HL-60 (cell line): ENCODE measurements at regions not wholly inside any gene's neighbourhood (a gene's known extent, or its start where the extent isn't known, plus 50 kb on each side); places are given as distances from the start of the nearest gene placed in this dataset.

ENCODE experiments used
- GABPA ChIP-seq: IDR thresholded peaks from 2 replicates; pipeline ENCODE4 v1.6.1; 2012; ENCODE audit warnings: low read depth
- TF ChIP-seq, protein P1 (sequence below): IDR thresholded peaks from one replicate; pipeline ENCODE4 v1.5.1; 2011; ENCODE audit warnings: low read length, control low read depth, inconsistent platforms; ENCODE audit not compliant: insufficient read depth

GRCh38 chr11:31887180-31887579, 76.1 kb upstream of the PAX6 start:
- TF ChIP-seq, protein P1, sequence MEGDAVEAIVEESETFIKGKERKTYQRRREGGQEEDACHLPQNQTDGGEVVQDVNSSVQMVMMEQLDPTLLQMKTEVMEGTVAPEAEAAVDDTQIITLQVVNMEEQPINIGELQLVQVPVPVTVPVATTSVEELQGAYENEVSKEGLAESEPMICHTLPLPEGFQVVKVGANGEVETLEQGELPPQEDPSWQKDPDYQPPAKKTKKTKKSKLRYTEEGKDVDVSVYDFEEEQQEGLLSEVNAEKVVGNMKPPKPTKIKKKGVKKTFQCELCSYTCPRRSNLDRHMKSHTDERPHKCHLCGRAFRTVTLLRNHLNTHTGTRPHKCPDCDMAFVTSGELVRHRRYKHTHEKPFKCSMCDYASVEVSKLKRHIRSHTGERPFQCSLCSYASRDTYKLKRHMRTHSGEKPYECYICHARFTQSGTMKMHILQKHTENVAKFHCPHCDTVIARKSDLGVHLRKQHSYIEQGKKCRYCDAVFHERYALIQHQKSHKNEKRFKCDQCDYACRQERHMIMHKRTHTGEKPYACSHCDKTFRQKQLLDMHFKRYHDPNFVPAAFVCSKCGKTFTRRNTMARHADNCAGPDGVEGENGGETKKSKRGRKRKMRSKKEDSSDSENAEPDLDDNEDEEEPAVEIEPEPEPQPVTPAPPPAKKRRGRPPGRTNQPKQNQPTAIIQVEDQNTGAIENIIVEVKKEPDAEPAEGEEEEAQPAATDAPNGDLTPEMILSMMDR, result no peak
- TF ChIP-seq GABPA, result no peak
